Upper lobe of left lung (tissue), 4 donors: ENCODE measurements at regions not wholly inside any gene's neighbourhood (a gene's known extent, or its start where the extent isn't known, plus 50 kb on each side); places are given as distances from the start of the nearest gene placed in this dataset.

ENCODE experiments used
- EP300 ChIP-seq, 4 donors: sonication (generic); formaldehyde crosslinking; IDR thresholded peaks; one replicate each; pipeline ENCODE4 v1.5.1; 2017; ENCODE audit warnings: antibody characterized with exemption in 4 of 4, control low read depth in 2 of 4
- POLR2A ChIP-seq, 4 donors: fragments of 450-650 bp; IDR thresholded peaks; one replicate each; pipeline ENCODE4 v1.5.1; 2016 to 2017; ENCODE audit warnings: antibody characterized with exemption in 4 of 4, mild to moderate bottlenecking in 2 of 4
- POLR2AphosphoS5 ChIP-seq, 2 donors: sonication (generic); formaldehyde crosslinking; IDR thresholded peaks; one replicate each; pipeline ENCODE4 v1.5.1; 2017; ENCODE audit warnings: antibody characterized with exemption in 2 of 2
- TF ChIP-seq, protein P1 (sequence below), 6 experiments: fragments of 450-650 bp in 4 of 6; fragments of 200-600 bp in 2 of 6; sonication (generic) in 2 of 6; IDR thresholded peaks; one replicate each; pipeline ENCODE4 v1.5.1; 2016 to 2019; ENCODE audit warnings: antibody characterized with exemption in 6 of 6

DNA sequence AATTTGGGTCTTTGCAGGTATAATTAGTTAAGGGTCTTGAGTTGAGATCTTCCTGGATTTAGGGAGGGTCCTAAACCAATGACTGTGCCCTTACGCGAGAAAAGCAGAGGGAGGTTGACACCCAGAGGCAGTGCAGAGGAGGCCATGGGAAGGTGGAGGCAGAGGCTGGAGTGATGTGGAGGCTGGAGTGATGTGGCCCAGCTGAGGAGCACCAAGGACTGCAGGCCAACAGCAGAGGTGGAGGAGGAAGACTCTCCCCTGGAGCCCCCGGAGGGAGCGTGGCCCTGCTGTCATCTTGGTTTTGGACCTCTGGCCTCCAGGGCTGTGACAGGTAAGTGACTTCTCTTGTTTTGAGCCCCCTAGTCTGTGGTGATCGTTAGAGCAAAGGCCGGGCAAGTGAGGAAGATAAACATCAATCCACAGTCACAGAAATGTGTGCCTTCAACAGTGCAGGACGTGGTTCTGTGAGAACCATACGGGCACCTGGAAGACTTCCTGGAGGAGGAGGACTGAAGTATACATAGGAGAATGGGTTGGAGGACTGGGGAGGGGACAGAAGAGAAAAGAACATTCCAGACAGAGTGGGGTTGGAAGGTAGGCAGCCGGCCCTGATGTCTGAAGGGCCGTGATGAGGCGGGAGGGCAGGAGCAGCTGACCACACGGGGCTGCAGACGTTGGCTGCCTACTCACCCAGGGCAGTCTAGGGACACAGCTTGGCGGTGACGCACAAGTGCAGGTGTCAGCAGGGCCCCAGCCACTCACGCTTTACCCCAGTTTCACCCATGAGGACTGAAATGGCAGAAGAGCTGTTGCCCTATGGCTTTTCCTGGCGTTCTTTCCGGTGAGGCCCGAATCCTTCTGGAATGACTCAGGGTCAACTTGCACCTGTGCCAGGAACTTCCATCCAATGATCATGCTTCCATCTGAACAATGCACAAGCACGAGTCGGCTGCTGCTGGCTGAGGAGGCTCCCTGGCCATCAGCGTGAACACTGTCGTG is 270.2 kb downstream of the CTTN start:
- TF ChIP-seq POLR2AphosphoS5 (IDR thresholded peaks at IDR 0.05) (no peak), POLR2A (IDR thresholded peaks at IDR 0.05) (no peak), EP300 (IDR thresholded peaks at IDR 0.05) (no peak)
- TF ChIP-seq, protein P1, sequence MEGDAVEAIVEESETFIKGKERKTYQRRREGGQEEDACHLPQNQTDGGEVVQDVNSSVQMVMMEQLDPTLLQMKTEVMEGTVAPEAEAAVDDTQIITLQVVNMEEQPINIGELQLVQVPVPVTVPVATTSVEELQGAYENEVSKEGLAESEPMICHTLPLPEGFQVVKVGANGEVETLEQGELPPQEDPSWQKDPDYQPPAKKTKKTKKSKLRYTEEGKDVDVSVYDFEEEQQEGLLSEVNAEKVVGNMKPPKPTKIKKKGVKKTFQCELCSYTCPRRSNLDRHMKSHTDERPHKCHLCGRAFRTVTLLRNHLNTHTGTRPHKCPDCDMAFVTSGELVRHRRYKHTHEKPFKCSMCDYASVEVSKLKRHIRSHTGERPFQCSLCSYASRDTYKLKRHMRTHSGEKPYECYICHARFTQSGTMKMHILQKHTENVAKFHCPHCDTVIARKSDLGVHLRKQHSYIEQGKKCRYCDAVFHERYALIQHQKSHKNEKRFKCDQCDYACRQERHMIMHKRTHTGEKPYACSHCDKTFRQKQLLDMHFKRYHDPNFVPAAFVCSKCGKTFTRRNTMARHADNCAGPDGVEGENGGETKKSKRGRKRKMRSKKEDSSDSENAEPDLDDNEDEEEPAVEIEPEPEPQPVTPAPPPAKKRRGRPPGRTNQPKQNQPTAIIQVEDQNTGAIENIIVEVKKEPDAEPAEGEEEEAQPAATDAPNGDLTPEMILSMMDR (IDR thresholded peaks at IDR 0.05), result no peak
